ENCODE measurements at regions not wholly inside any gene's neighbourhood (a gene's known extent, or its start where the extent isn't known, plus 50 kb on each side); places are given as distances from the start of the nearest gene placed in this dataset.
"Not testable (repeated sequence)": the region's sequence is repeated elsewhere in the genome, so short reads cannot be mapped to it uniquely, and the experiment has no call there.

- DNase-seq, result no peak
Measured at GRCh38 chr10:53325066-53325465, 552.5 kb upstream of the MBL2 start.

- DNase-seq, result peak in 1 of 2 experiments; percentile 9
Measured at GRCh38 chr10:53315709-53316108, 543.1 kb upstream of the MBL2 start.

GRCh38 chr10:53314876-53315275 lies 542.3 kb upstream of the MBL2 start:
- DNase-seq, result peak; percentile 60 to 66

GRCh38 chr10:53298443-53298842 lies 525.9 kb upstream of the MBL2 start:
- DNase-seq, result no peak

GRCh38 chr10:53284615-53285182 lies 512.1 kb upstream of the MBL2 start:
- no peak for DNase-seq

GRCh38 chr10:53276797-53277196 lies 504.2 kb upstream of the MBL2 start:
- DNase-seq, result no peak

- no peak for DNase-seq
Measured at GRCh38 chr10:53269482-53269881, 496.9 kb upstream of the MBL2 start.

GRCh38 chr10:53260213-53260612 lies 487.6 kb upstream of the MBL2 start:
- no peak for DNase-seq

- no peak for DNase-seq
Measured at GRCh38 chr10:53256623-53257022, 484.0 kb upstream of the MBL2 start.

GRCh38 chr10:53255661-53256205 lies 483.1 kb upstream of the MBL2 start:
- DNase-seq, result no peak

- DNase-seq, result no peak
Measured at GRCh38 chr10:53253221-53253620, 480.6 kb upstream of the MBL2 start.

- no peak for DNase-seq
Measured at GRCh38 chr10:53239873-53240272, 467.3 kb upstream of the MBL2 start.

GRCh38 chr10:53236941-53237340 lies 464.4 kb upstream of the MBL2 start:
- DNase-seq, result no peak

GRCh38 chr10:53233749-53234148 lies 461.2 kb upstream of the MBL2 start:
- DNase-seq, result no peak

- DNase-seq, result no peak
Measured at GRCh38 chr10:53230651-53231050, 458.1 kb upstream of the MBL2 start.

GRCh38 chr10:53223851-53224250 lies 451.3 kb upstream of the MBL2 start:
- no peak for DNase-seq

GRCh38 chr10:53222806-53223205 lies 450.2 kb upstream of the MBL2 start:
- no peak for DNase-seq

GRCh38 chr10:53209944-53210611 lies 437.5 kb upstream of the MBL2 start:
- DNase-seq, result peak in 1 of 2 experiments; percentile 26

GRCh38 chr10:53183733-53184132 lies 411.1 kb upstream of the MBL2 start:
- no peak for DNase-seq

- no peak for DNase-seq
Measured at GRCh38 chr10:53177468-53177867, 404.9 kb upstream of the MBL2 start.

GRCh38 chr10:53166325-53166724 lies 393.7 kb upstream of the MBL2 start:
- DNase-seq, result no peak

GRCh38 chr10:53162856-53163255 lies 390.3 kb upstream of the MBL2 start:
- DNase-seq, result no peak

GRCh38 chr10:53161231-53161630 lies 388.6 kb upstream of the MBL2 start:
- DNase-seq, result no peak

- not testable (repeated sequence) for DNase-seq
Measured at GRCh38 chr10:53155674-53156073, 383.1 kb upstream of the MBL2 start.

- no peak for DNase-seq
Measured at GRCh38 chr10:53153831-53154230, 381.2 kb upstream of the MBL2 start.

Measured in SW 1271 (cell line).